CD8-positive, alpha-beta memory T cell (primary cell): ENCODE measurements at regions not wholly inside any gene's neighbourhood (a gene's known extent, or its start where the extent isn't known, plus 50 kb on each side); places are given as distances from the start of the nearest gene placed in this dataset.
"Not testable (repeated sequence)": the region's sequence is repeated elsewhere in the genome, so short reads cannot be mapped to it uniquely, and the experiment has no call there.

Experiments
- CTCF ChIA-PET: fragments of 350-600 bp; sonication (Branson Sonifier 250); formaldehyde crosslinking; loops from one replicate; lab custom pipeline; 2021; ENCODE audit warnings: antibody characterized with exemption; lab: Charles Lee
- POLR2A ChIA-PET: fragments of 350-600 bp; sonication (Branson Sonifier 250); formaldehyde crosslinking; loops from one replicate; lab custom pipeline; 2021; ENCODE audit warnings: antibody characterized with exemption; lab: Charles Lee
- DNase-seq, 5 donors: peaks; one replicate each; pipeline versions ENCODE4 v3.0.0 to v3.0.0-alpha.2; 2020 to 2022; ENCODE audit warnings: mixed read lengths in 1 of 5
- H3K27ac ChIP-seq: one replicate; pipeline ENCODE4 v1.7.0; 2013; ENCODE audit warnings: low read depth, mild to moderate bottlenecking, low read length, moderate library complexity
- H3K27me3 ChIP-seq: 2 replicates; pipeline ENCODE4 v1.7.0; 2013; ENCODE audit warnings: low read length, mild to moderate bottlenecking; ENCODE audit not compliant: insufficient read depth, poor library complexity, severe bottlenecking
- H3K36me3 ChIP-seq: 2 replicates; pipeline ENCODE4 v1.7.0; 2013; ENCODE audit warnings: mild to moderate bottlenecking, low read length, moderate library complexity; ENCODE audit not compliant: insufficient read depth
- H3K4me1 ChIP-seq: 2 replicates; pipeline ENCODE4 v1.7.0; 2013; ENCODE audit warnings: mild to moderate bottlenecking, low read length, moderate library complexity; ENCODE audit not compliant: insufficient read depth
- H3K4me3 ChIP-seq: 2 replicates; pipeline ENCODE4 v1.7.0; 2013; ENCODE audit warnings: mild to moderate bottlenecking, low read length
- H3K9me3 ChIP-seq: 2 replicates; pipeline ENCODE4 v1.7.0; 2013; ENCODE audit warnings: mild to moderate bottlenecking, low read length
- H3K27ac Mint-ChIP-seq, 8 donors: one replicate each; pipeline ENCODE4 v1.8.0; 2020 to 2021; ENCODE audit warnings: mixed read lengths in 8 of 8, mild to moderate bottlenecking in 6 of 8, inconsistent platforms in 3 of 8, moderate library complexity in 3 of 8
- H3K27me3 Mint-ChIP-seq, 2 donors: one replicate each; pipeline ENCODE4 v1.8.0; 2020 to 2021; ENCODE audit warnings: mixed read lengths in 2 of 2, mild to moderate bottlenecking in 1 of 2, moderate library complexity in 1 of 2
- H3K36me3 Mint-ChIP-seq, 3 donors: one replicate each; pipeline ENCODE4 v1.8.0; 2020 to 2021; ENCODE audit warnings: mixed read lengths in 3 of 3, inconsistent platforms in 1 of 3, mild to moderate bottlenecking in 1 of 3
- H3K4me1 Mint-ChIP-seq, 3 donors: one replicate each; pipeline ENCODE4 v1.8.0; 2020 to 2021; ENCODE audit warnings: mixed read lengths in 3 of 3, inconsistent platforms in 1 of 3, mild to moderate bottlenecking in 1 of 3
- H3K4me3 Mint-ChIP-seq, 7 donors: one replicate each; pipeline ENCODE4 v1.8.0; 2020 to 2021; ENCODE audit warnings: mixed read lengths in 7 of 7, mild to moderate bottlenecking in 6 of 7, moderate library complexity in 4 of 7, inconsistent platforms in 2 of 7
- H3K9me3 Mint-ChIP-seq, 5 donors: one replicate each; pipeline ENCODE4 v1.8.0; 2020 to 2022; ENCODE audit warnings: mixed read lengths in 5 of 5, mild to moderate bottlenecking in 3 of 5, moderate library complexity in 2 of 5, inconsistent platforms in 1 of 5

- H3K27me3 ChIP-seq = no peaks in the 10 kb centered on the region
- H3K4me1 Mint-ChIP-seq = no peaks in the 10 kb centered on the region
- H3K27ac ChIP-seq = no peak overlapping the region
- no peaks in the 10 kb centered on the region for H3K36me3 ChIP-seq
- POLR2A ChIA-PET = no interaction called here
- H3K9me3 Mint-ChIP-seq = no peaks in the 10 kb centered on the region
- H3K9me3 ChIP-seq = no peaks in the 10 kb centered on the region
- H3K27ac Mint-ChIP-seq = no peak overlapping the region
- H3K4me1 ChIP-seq = no peaks in the 10 kb centered on the region
- H3K36me3 Mint-ChIP-seq = no peaks in the 10 kb centered on the region
- DNase-seq = no peak
- no peaks in the 10 kb centered on the region for H3K27me3 Mint-ChIP-seq
- no peak overlapping the region for H3K4me3 Mint-ChIP-seq
- CTCF ChIA-PET = no interaction called here
- H3K4me3 ChIP-seq = no peak overlapping the region
Measured at GRCh38 chr6:140669321-140669720, 1294.9 kb upstream of the CITED2 start.

GRCh38 chr6:140663772-140664171, 1289.3 kb upstream of the CITED2 start:
- Mint-ChIP-seq H3K27me3 (no peaks in the 10 kb centered on the region), H3K27ac (peak overlapping the region in 1 of 8 donors; percentile 34), H3K36me3 (no peaks in the 10 kb centered on the region), H3K9me3 (no peaks in the 10 kb centered on the region), H3K4me1 (no peaks in the 10 kb centered on the region), H3K4me3 (no peak overlapping the region)
- Histone ChIP-seq H3K27me3 (no peaks in the 10 kb centered on the region), H3K4me1 (no peaks in the 10 kb centered on the region), H3K36me3 (no peaks in the 10 kb centered on the region), H3K27ac (no peak overlapping the region), H3K4me3 (no peak overlapping the region), H3K9me3 (no peaks in the 10 kb centered on the region)
- ChIA-PET POLR2A (no interaction called here), CTCF (no interaction called here)
- DNase-seq = no peak

- Histone ChIP-seq H3K9me3 (no peaks in the 10 kb centered on the region), H3K4me3 (no peak overlapping the region), H3K27me3 (no peaks in the 10 kb centered on the region), H3K4me1 (no peaks in the 10 kb centered on the region), H3K27ac (no peak overlapping the region), H3K36me3 (no peaks in the 10 kb centered on the region)
- Mint-ChIP-seq H3K36me3 (no peaks in the 10 kb centered on the region), H3K4me3 (no peak overlapping the region), H3K9me3 (no peaks in the 10 kb centered on the region), H3K27me3 (no peaks in the 10 kb centered on the region), H3K27ac (no peak overlapping the region), H3K4me1 (no peaks in the 10 kb centered on the region)
- DNase-seq = no peak
- ChIA-PET POLR2A (no interaction called here), CTCF (no interaction called here)
Measured at GRCh38 chr6:140663094-140663493, 1288.6 kb upstream of the CITED2 start.

GRCh38 chr6:140661691-140662090, 1287.2 kb upstream of the CITED2 start:
- no peak for DNase-seq
- Histone ChIP-seq H3K9me3 (no peaks in the 10 kb centered on the region), H3K27ac (no peak overlapping the region), H3K27me3 (no peaks in the 10 kb centered on the region), H3K36me3 (no peaks in the 10 kb centered on the region), H3K4me1 (no peaks in the 10 kb centered on the region), H3K4me3 (no peak overlapping the region)
- Mint-ChIP-seq H3K27ac (no peak overlapping the region), H3K4me1 (no peaks in the 10 kb centered on the region), H3K9me3 (no peaks in the 10 kb centered on the region), H3K27me3 (no peaks in the 10 kb centered on the region), H3K36me3 (no peaks in the 10 kb centered on the region), H3K4me3 (no peak overlapping the region)
- POLR2A ChIA-PET = no interaction called here
- CTCF ChIA-PET = no interaction called here

- ChIA-PET CTCF (no interaction called here), POLR2A (no interaction called here)
- no peaks in the 10 kb centered on the region for H3K4me1 ChIP-seq
- H3K4me1 Mint-ChIP-seq = no peaks in the 10 kb centered on the region
- no peaks in the 10 kb centered on the region for H3K9me3 Mint-ChIP-seq
- no peak overlapping the region for H3K27ac ChIP-seq
- DNase-seq = no peak
- H3K27ac Mint-ChIP-seq = no peak overlapping the region
- no peaks in the 10 kb centered on the region for H3K36me3 Mint-ChIP-seq
- no peak overlapping the region for H3K4me3 ChIP-seq
- no peaks in the 10 kb centered on the region for H3K27me3 Mint-ChIP-seq
- H3K4me3 Mint-ChIP-seq = no peak overlapping the region
- no peaks in the 10 kb centered on the region for H3K9me3 ChIP-seq
- no peaks in the 10 kb centered on the region for H3K27me3 ChIP-seq
- no peaks in the 10 kb centered on the region for H3K36me3 ChIP-seq
Measured at GRCh38 chr6:140660295-140660694, 1285.8 kb upstream of the CITED2 start.

GRCh38 chr6:140653972-140654371, 1279.5 kb upstream of the CITED2 start:
- Mint-ChIP-seq H3K4me3 (no peak overlapping the region), H3K9me3 (peaks cover 0 to 2% (median 0%) of the 10 kb centered on the region in 5 donors), H3K27me3 (no peaks in the 10 kb centered on the region), H3K27ac (no peak overlapping the region), H3K4me1 (no peaks in the 10 kb centered on the region), H3K36me3 (no peaks in the 10 kb centered on the region)
- no peak overlapping the region for H3K4me3 ChIP-seq
- no peaks in the 10 kb centered on the region for H3K9me3 ChIP-seq
- no peak for DNase-seq
- ChIA-PET POLR2A (no interaction called here), CTCF (no interaction called here)
- H3K4me1 ChIP-seq = no peaks in the 10 kb centered on the region
- no peaks in the 10 kb centered on the region for H3K27me3 ChIP-seq
- no peak overlapping the region for H3K27ac ChIP-seq
- no peaks in the 10 kb centered on the region for H3K36me3 ChIP-seq

GRCh38 chr6:140653506-140653905, 1279.1 kb upstream of the CITED2 start:
- H3K9me3 ChIP-seq = no peaks in the 10 kb centered on the region
- no peaks in the 10 kb centered on the region for H3K27me3 ChIP-seq
- H3K4me3 Mint-ChIP-seq = no peak overlapping the region
- DNase-seq = no peak
- H3K36me3 ChIP-seq = no peaks in the 10 kb centered on the region
- H3K4me3 ChIP-seq = no peak overlapping the region
- CTCF ChIA-PET = no interaction called here
- no peak overlapping the region for H3K27ac Mint-ChIP-seq
- H3K4me1 Mint-ChIP-seq = no peaks in the 10 kb centered on the region
- POLR2A ChIA-PET = no interaction called here
- H3K4me1 ChIP-seq = no peaks in the 10 kb centered on the region
- H3K9me3 Mint-ChIP-seq = peaks cover 0 to 2% (median 0%) of the 10 kb centered on the region in 5 donors
- H3K27ac ChIP-seq = no peak overlapping the region
- H3K36me3 Mint-ChIP-seq = no peaks in the 10 kb centered on the region
- no peaks in the 10 kb centered on the region for H3K27me3 Mint-ChIP-seq

- H3K9me3 ChIP-seq, DNase-seq, H3K4me1 Mint-ChIP-seq, H3K36me3 ChIP-seq, H3K27me3 Mint-ChIP-seq, H3K36me3 Mint-ChIP-seq, H3K27ac Mint-ChIP-seq, H3K4me3 ChIP-seq, CTCF ChIA-PET, H3K27me3 ChIP-seq, H3K27ac ChIP-seq, POLR2A ChIA-PET, H3K4me1 ChIP-seq, H3K4me3 Mint-ChIP-seq: not testable (repeated sequence)
- H3K9me3 Mint-ChIP-seq = peaks cover 6 to 11% (median 9%) of the 10 kb centered on the region in 5 donors
Measured at GRCh38 chr6:140649502-140649901, 1275.1 kb upstream of the CITED2 start.

- H3K4me3 ChIP-seq, H3K27ac ChIP-seq, DNase-seq, H3K36me3 ChIP-seq, H3K36me3 Mint-ChIP-seq, H3K27me3 Mint-ChIP-seq, H3K4me3 Mint-ChIP-seq, H3K27me3 ChIP-seq, H3K9me3 ChIP-seq, H3K4me1 Mint-ChIP-seq, CTCF ChIA-PET, H3K27ac Mint-ChIP-seq, H3K4me1 ChIP-seq: not testable (repeated sequence)
- peaks cover 6 to 11% (median 9%) of the 10 kb centered on the region in 5 donors for H3K9me3 Mint-ChIP-seq
- POLR2A ChIA-PET = interaction anchor here (0.6 kb wide), 1 partner anchor 16 kb away, joined by 8 read pairs; no protein-coding TSS in a partner anchor
Measured at GRCh38 chr6:140647322-140647721, 1272.9 kb upstream of the CITED2 start.
